Neural cell (in vitro differentiated cells): ENCODE measurements at regions not wholly inside any gene's neighbourhood (a gene's known extent, or its start where the extent isn't known, plus 50 kb on each side); places are given as distances from the start of the nearest gene placed in this dataset.

Experiments used
- H2AFZ ChIP-seq: fragments of 200-600, 300-800 bp; sonication (generic), shearing (Covaris generic); 2 replicates; pipeline ENCODE4 v1.6.0; 2014; ENCODE audit warnings: low read depth, mild to moderate bottlenecking, antibody characterized with exemption, low read length, moderate library complexity
- H3F3A ChIP-seq: fragments of 200-600 bp; shearing (Covaris generic); 2 replicates; pipeline ENCODE4 v1.6.1; 2016; ENCODE audit warnings: mild to moderate bottlenecking, moderate library complexity, mixed read lengths, antibody characterized with exemption, low read length; ENCODE audit not compliant: insufficient read depth, poor library complexity, severe bottlenecking
- H3K27ac ChIP-seq: fragments of 200-600, 300-800 bp; sonication (generic), shearing (Covaris generic); 2 replicates; pipeline ENCODE4 v1.5.1; 2014; ENCODE audit warnings: mild to moderate bottlenecking, low read length, moderate library complexity
- H3K27me3 ChIP-seq: fragments of 300-800, 200-600 bp; sonication (generic), shearing (Covaris generic); 2 replicates; pipeline ENCODE4 v1.6.0; 2014; ENCODE audit warnings: mild to moderate bottlenecking, low read depth, low read length, moderate library complexity; ENCODE audit not compliant: insufficient read depth
- H3K36me3 ChIP-seq: fragments of 300-800, 200-600 bp; sonication (generic), shearing (Covaris generic); 2 replicates; pipeline ENCODE4 v1.5.1; 2014; ENCODE audit warnings: mild to moderate bottlenecking, antibody characterized with exemption, low read length, moderate library complexity; ENCODE audit not compliant: insufficient read depth
- H3K4me2 ChIP-seq: fragments of 300-800, 200-600 bp; sonication (generic), shearing (Covaris generic); 2 replicates; pipeline ENCODE4 v1.6.0; 2014; ENCODE audit warnings: mild to moderate bottlenecking, low read length
- H3K4me3 ChIP-seq: fragments of 300-800, 200-600 bp; sonication (generic), shearing (Covaris generic); 2 replicates; pipeline ENCODE4 v1.5.1; 2014; ENCODE audit warnings: mild to moderate bottlenecking, low read length, moderate library complexity
- H3K79me2 ChIP-seq: fragments of 200-600 bp; shearing (Covaris generic); replicated peaks from 2 replicates; pipeline ENCODE4 v1.6.0; 2014; ENCODE audit warnings: mild to moderate bottlenecking, low read length, moderate library complexity; ENCODE audit not compliant: insufficient read depth
- H3K9ac ChIP-seq: fragments of 300-800, 200-600 bp; sonication (generic), shearing (Covaris generic); 2 replicates; pipeline ENCODE4 v1.6.1; 2016; ENCODE audit warnings: mild to moderate bottlenecking, low read length, mixed read lengths
- H3K9me2 ChIP-seq: fragments of 200-600 bp; shearing (Covaris generic); 2 replicates; pipeline ENCODE4 v1.6.1; 2016; ENCODE audit warnings: mild to moderate bottlenecking, low read length, mixed read lengths; ENCODE audit not compliant: insufficient read depth
- H3K9me3 ChIP-seq: fragments of 200-600, 300-800 bp; sonication (generic), shearing (Covaris generic); 2 replicates; pipeline ENCODE4 v1.6.1; 2016; ENCODE audit warnings: mild to moderate bottlenecking, mixed run types, low read length, moderate library complexity, mixed read lengths
- H4K20me1 ChIP-seq: fragments of 200-600 bp; shearing (Covaris generic); 2 replicates; pipeline ENCODE4 v1.6.1; 2016; ENCODE audit warnings: mild to moderate bottlenecking, mixed run types; ENCODE audit not compliant: insufficient read depth
- CTCF ChIP-seq: fragments of 450-650 bp; IDR thresholded peaks from 2 replicates; pipeline ENCODE4 v1.5.1; 2014; ENCODE audit warnings: antibody characterized with exemption, mild to moderate bottlenecking, moderate library complexity; ENCODE audit not compliant: poor library complexity, severe bottlenecking
- EP300 ChIP-seq: fragments of 450-650 bp; conservative IDR thresholded peaks from 2 replicates; pipeline ENCODE4 v1.6.1; 2014; ENCODE audit warnings: antibody characterized with exemption, mild to moderate bottlenecking, moderate library complexity; ENCODE audit not compliant: poor library complexity, severe bottlenecking
- EZH2 ChIP-seq: fragments of 200-600, 300-800 bp; shearing (Covaris generic), sonication (generic); IDR thresholded peaks from 2 replicates; pipeline ENCODE4 v1.6.1; 2014; ENCODE audit warnings: antibody characterized with exemption, low read length, borderline replicate concordance, mild to moderate bottlenecking; ENCODE audit not compliant: insufficient read depth, poor library complexity, severe bottlenecking
- MXI1 ChIP-seq: fragments of 450-650 bp; conservative IDR thresholded peaks from 2 replicates; pipeline ENCODE4 v1.6.1; 2014; ENCODE audit warnings: antibody characterized with exemption, mild to moderate bottlenecking; ENCODE audit not compliant: poor library complexity, severe bottlenecking
- POLR2AphosphoS5 ChIP-seq: IDR thresholded peaks from 2 replicates; pipeline ENCODE4 v1.6.1; 2012
- RAD21 ChIP-seq: fragments of 450-650 bp; conservative IDR thresholded peaks from 2 replicates; pipeline ENCODE4 v1.6.1; 2014; ENCODE audit warnings: antibody characterized with exemption, mild to moderate bottlenecking, moderate library complexity
- SMC3 ChIP-seq: fragments of 450-650 bp; conservative IDR thresholded peaks from 2 replicates; pipeline ENCODE4 v1.6.1; 2014; ENCODE audit warnings: antibody characterized with exemption, mild to moderate bottlenecking, moderate library complexity; ENCODE audit not compliant: poor library complexity
- TAF1 ChIP-seq: IDR thresholded peaks from 2 replicates; pipeline ENCODE4 v1.6.1; 2012; ENCODE audit warnings: low read depth
- TF ChIP-seq, protein P1 (sequence below): IDR thresholded peaks from 2 replicates; pipeline ENCODE4 v1.6.1; 2012; ENCODE audit warnings: borderline replicate concordance

GRCh38 chrX:122421434-122422121 is 762.5 kb upstream of the GRIA3 start:
- no peaks in the 10 kb centered on the region for H3K9me2 ChIP-seq
- H2AFZ ChIP-seq = no peak overlapping the region
- H3F3A ChIP-seq = no peaks in the 10 kb centered on the region
- no peak overlapping the region for H3K4me3 ChIP-seq
- no peak overlapping the region for H3K27ac ChIP-seq
- no peaks in the 10 kb centered on the region for H3K9me3 ChIP-seq
- H3K9ac ChIP-seq = no peak overlapping the region
- TF ChIP-seq EP300 = no peak
- TF ChIP-seq POLR2AphosphoS5 = no peak
- H4K20me1 ChIP-seq = no peaks in the 10 kb centered on the region
- no peak overlapping the region for H3K4me2 ChIP-seq
- H3K79me2 ChIP-seq = no peaks in the 10 kb centered on the region
- H3K27me3 ChIP-seq = no peaks in the 10 kb centered on the region
- H3K36me3 ChIP-seq = no peaks in the 10 kb centered on the region

GRCh38 chrX:122422547-122422946 is 761.5 kb upstream of the GRIA3 start:
- Histone ChIP-seq H4K20me1 (no peaks in the 10 kb centered on the region), H3K79me2 (no peaks in the 10 kb centered on the region), H3K4me3 (no peak overlapping the region), H3K36me3 (no peaks in the 10 kb centered on the region), H3K9me3 (no peaks in the 10 kb centered on the region), H2AFZ (no peak overlapping the region), H3K9ac (no peak overlapping the region), H3K27ac (no peak overlapping the region), H3K27me3 (no peaks in the 10 kb centered on the region), H3K4me2 (no peak overlapping the region), H3K9me2 (no peaks in the 10 kb centered on the region), H3F3A (no peaks in the 10 kb centered on the region)
- TF ChIP-seq MXI1 = no peak
- TF ChIP-seq, protein P1, sequence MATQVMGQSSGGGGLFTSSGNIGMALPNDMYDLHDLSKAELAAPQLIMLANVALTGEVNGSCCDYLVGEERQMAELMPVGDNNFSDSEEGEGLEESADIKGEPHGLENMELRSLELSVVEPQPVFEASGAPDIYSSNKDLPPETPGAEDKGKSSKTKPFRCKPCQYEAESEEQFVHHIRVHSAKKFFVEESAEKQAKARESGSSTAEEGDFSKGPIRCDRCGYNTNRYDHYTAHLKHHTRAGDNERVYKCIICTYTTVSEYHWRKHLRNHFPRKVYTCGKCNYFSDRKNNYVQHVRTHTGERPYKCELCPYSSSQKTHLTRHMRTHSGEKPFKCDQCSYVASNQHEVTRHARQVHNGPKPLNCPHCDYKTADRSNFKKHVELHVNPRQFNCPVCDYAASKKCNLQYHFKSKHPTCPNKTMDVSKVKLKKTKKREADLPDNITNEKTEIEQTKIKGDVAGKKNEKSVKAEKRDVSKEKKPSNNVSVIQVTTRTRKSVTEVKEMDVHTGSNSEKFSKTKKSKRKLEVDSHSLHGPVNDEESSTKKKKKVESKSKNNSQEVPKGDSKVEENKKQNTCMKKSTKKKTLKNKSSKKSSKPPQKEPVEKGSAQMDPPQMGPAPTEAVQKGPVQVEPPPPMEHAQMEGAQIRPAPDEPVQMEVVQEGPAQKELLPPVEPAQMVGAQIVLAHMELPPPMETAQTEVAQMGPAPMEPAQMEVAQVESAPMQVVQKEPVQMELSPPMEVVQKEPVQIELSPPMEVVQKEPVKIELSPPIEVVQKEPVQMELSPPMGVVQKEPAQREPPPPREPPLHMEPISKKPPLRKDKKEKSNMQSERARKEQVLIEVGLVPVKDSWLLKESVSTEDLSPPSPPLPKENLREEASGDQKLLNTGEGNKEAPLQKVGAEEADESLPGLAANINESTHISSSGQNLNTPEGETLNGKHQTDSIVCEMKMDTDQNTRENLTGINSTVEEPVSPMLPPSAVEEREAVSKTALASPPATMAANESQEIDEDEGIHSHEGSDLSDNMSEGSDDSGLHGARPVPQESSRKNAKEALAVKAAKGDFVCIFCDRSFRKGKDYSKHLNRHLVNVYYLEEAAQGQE = no peak
- no peak for TF ChIP-seq EP300
- no peak for TF ChIP-seq POLR2AphosphoS5
- TF ChIP-seq EZH2 = no peak
- no peak for TF ChIP-seq SMC3
- TF ChIP-seq CTCF = no peak
- TF ChIP-seq TAF1 = no peak
- no peak for TF ChIP-seq RAD21
